OCI-LY7 (cell line): ENCODE measurements at regions not wholly inside any gene's neighbourhood (a gene's known extent, or its start where the extent isn't known, plus 50 kb on each side); places are given as distances from the start of the nearest gene placed in this dataset.

Source experiments
- BruUV-seq: library from RNA; stranded (reverse); fragments of 400-500 nt; replicated peaks from 2 replicates; lab custom pipeline; 2021; lab: Mats Ljungman, UMichigan
- CTCF ChIA-PET: fragments of 300-600 bp; sonication (Branson Sonifier 250); formaldehyde crosslinking; loops from one replicate; lab custom pipeline; 2022; ENCODE audit warnings: antibody characterized with exemption; ENCODE audit not compliant: unreplicated experiment; lab: Charles Lee
- POLR2A ChIA-PET: fragments of 300-600 bp; sonication (Branson Sonifier 250); formaldehyde crosslinking; loops from one replicate; lab custom pipeline; 2022; ENCODE audit warnings: antibody characterized with exemption; lab: Charles Lee
- DNase-seq: peaks from one replicate; pipeline ENCODE4 v3.0.0-alpha.2; 2015; ENCODE audit warnings: low spot score
- H2AFZ ChIP-seq: fragments of 200-600 bp; sonication (generic), shearing (Covaris generic); 2 replicates; pipeline ENCODE4 v1.6.1; 2014; ENCODE audit warnings: mild to moderate bottlenecking, antibody characterized with exemption, low read length, moderate library complexity
- H3K27ac ChIP-seq: fragments of 200-600 bp; sonication (generic); 2 replicates; pipeline ENCODE4 v1.5.1; 2014; ENCODE audit warnings: mixed run types, low read depth, mild to moderate bottlenecking, moderate library complexity, low read length, inconsistent platforms; ENCODE audit not compliant: poor library complexity, severe bottlenecking
- H3K36me3 ChIP-seq: fragments of 200-600 bp; sonication (generic); 2 replicates; pipeline ENCODE4 v1.6.1; 2014; ENCODE audit warnings: mild to moderate bottlenecking, antibody characterized with exemption, low read length, moderate library complexity, mixed read lengths; ENCODE audit not compliant: insufficient read depth
- H3K4me1 ChIP-seq: fragments of 200-600 bp; sonication (generic); 2 replicates; pipeline ENCODE4 v1.5.1; 2014; ENCODE audit warnings: mild to moderate bottlenecking, low read length; ENCODE audit not compliant: insufficient read depth, poor library complexity, severe bottlenecking
- H3K4me2 ChIP-seq: fragments of 200-600 bp; sonication (generic); 2 replicates; pipeline ENCODE4 v1.6.1; 2014; ENCODE audit warnings: mild to moderate bottlenecking, low read length
- H3K4me3 ChIP-seq: fragments of 200-600 bp; sonication (generic); 2 replicates; pipeline ENCODE4 v1.5.1; 2014; ENCODE audit warnings: mild to moderate bottlenecking, low read depth, low read length; ENCODE audit not compliant: poor library complexity, severe bottlenecking
- H3K79me2 ChIP-seq: fragments of 200-600 bp; sonication (generic); 2 replicates; pipeline ENCODE4 v1.6.1; 2016; ENCODE audit warnings: low read depth, mild to moderate bottlenecking, low read length, moderate library complexity, mixed read lengths; ENCODE audit not compliant: insufficient read depth
- H3K9me2 ChIP-seq: fragments of 200-600 bp; sonication (generic); 2 replicates; pipeline ENCODE4 v1.6.1; 2016; ENCODE audit warnings: mild to moderate bottlenecking, low read length, mixed read lengths; ENCODE audit not compliant: insufficient read depth
- H3K9me3 ChIP-seq: fragments of 200-600 bp; sonication (generic); 2 replicates; pipeline ENCODE4 v1.6.1; 2014; ENCODE audit warnings: mild to moderate bottlenecking, mixed run types, low read length, mixed read lengths
- H4K20me1 ChIP-seq: fragments of 200-600 bp; sonication (generic); 2 replicates; pipeline ENCODE4 v1.6.1; 2014; ENCODE audit warnings: mild to moderate bottlenecking, antibody characterized with exemption, low read length, moderate library complexity, mixed read lengths; ENCODE audit not compliant: insufficient read depth
- EZH2phosphoT487 ChIP-seq: fragments of 200-600 bp; sonication (generic); IDR thresholded peaks from 2 replicates; pipeline ENCODE4 v1.6.1; 2018; ENCODE audit warnings: low read depth, borderline replicate concordance, mild to moderate bottlenecking, mixed run types, antibody characterized with exemption, low read length, moderate library complexity, mixed read lengths
- intact Hi-C: fragments of 100-400 bp; cut with micrococcal nuclease; formaldehyde crosslinking; loops from one replicate; pipeline ENCODE4 v1.10.0; 2022; ENCODE audit not compliant: unreplicated experiment
- TF ChIP-seq, protein P1 (sequence below): fragments of 200-600 bp; sonication (generic); conservative IDR thresholded peaks from 2 replicates; pipeline ENCODE4 v1.5.1; 2014; ENCODE audit warnings: mild to moderate bottlenecking, antibody characterized with exemption, low read length, moderate library complexity, mixed read lengths

DNA sequence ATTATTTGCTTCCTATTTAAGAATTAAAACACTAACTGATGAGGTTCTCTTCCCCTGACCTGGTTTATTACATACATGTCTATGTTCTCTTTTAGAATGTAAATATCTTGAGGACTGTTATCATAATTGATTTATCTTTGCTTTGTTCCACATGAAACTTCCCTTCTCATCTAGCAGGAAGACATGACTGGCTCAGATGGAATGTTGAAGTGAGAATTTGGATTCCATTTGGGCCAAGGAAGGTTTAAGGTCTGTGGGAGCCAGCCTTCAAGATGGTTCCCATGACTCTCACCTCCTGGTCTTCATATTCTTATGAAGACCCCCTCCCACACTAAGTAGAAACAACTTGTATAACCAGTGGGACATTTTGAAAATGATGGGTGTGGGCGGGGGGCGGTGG is 222.2 kb upstream of the GADL1 start:
- Histone ChIP-seq H2AFZ (no peak overlapping the region), H3K79me2 (no peaks in the 10 kb centered on the region), H3K27ac (no peak overlapping the region), H4K20me1 (no peaks in the 10 kb centered on the region), H3K9me3 (no peaks in the 10 kb centered on the region), H3K4me3 (no peak overlapping the region), H3K36me3 (no peaks in the 10 kb centered on the region), H3K4me1 (no peaks in the 10 kb centered on the region), H3K4me2 (no peak overlapping the region), H3K9me2 (no peaks in the 10 kb centered on the region)
- intact Hi-C loops: no loop called here
- BruUV-seq: no TSS peak
- DNase-seq: no peak
- CTCF ChIA-PET: no interaction called here
- POLR2A ChIA-PET: no interaction called here
- TF ChIP-seq, protein P1, sequence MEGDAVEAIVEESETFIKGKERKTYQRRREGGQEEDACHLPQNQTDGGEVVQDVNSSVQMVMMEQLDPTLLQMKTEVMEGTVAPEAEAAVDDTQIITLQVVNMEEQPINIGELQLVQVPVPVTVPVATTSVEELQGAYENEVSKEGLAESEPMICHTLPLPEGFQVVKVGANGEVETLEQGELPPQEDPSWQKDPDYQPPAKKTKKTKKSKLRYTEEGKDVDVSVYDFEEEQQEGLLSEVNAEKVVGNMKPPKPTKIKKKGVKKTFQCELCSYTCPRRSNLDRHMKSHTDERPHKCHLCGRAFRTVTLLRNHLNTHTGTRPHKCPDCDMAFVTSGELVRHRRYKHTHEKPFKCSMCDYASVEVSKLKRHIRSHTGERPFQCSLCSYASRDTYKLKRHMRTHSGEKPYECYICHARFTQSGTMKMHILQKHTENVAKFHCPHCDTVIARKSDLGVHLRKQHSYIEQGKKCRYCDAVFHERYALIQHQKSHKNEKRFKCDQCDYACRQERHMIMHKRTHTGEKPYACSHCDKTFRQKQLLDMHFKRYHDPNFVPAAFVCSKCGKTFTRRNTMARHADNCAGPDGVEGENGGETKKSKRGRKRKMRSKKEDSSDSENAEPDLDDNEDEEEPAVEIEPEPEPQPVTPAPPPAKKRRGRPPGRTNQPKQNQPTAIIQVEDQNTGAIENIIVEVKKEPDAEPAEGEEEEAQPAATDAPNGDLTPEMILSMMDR: no peak
- TF ChIP-seq EZH2phosphoT487: no peak

DNA sequence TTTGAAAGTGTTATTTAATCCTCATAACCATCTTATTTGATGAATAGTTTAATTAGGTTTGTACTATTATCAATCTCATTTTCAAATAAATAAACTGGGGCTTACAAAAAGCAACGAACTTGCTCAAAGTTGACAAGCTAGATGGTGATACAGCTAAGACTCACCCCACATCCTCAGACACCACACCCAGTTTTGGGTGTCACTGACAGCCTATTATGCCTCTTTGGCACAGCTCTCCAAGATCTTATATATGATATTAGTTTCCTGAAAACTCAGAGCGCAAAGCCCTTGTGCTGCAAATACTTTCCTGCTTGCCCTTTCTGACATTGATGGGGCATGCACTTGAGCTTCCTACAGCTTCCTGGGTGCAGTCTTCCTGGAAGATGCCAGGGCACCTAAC is 223.4 kb upstream of the GADL1 start:
- no peaks in the 10 kb centered on the region for H3K79me2 ChIP-seq
- H4K20me1 ChIP-seq: no peaks in the 10 kb centered on the region
- no peak overlapping the region for H3K4me3 ChIP-seq
- intact Hi-C loops: no loop called here
- no peaks in the 10 kb centered on the region for H3K36me3 ChIP-seq
- H3K4me1 ChIP-seq: no peaks in the 10 kb centered on the region
- H3K4me2 ChIP-seq: no peak overlapping the region
- ChIA-PET CTCF (no interaction called here), POLR2A (interaction anchor here (1.2 kb wide), 2 partner anchors 150 to 267 kb away, joined by 3 read pairs; no protein-coding TSS in a partner anchor)
- DNase-seq: no peak
- BruUV-seq: no TSS peak
- no peaks in the 10 kb centered on the region for H3K9me2 ChIP-seq
- no peak for TF ChIP-seq EZH2phosphoT487
- TF ChIP-seq, protein P1: no peak
- no peak overlapping the region for H3K27ac ChIP-seq
- H3K9me3 ChIP-seq: no peaks in the 10 kb centered on the region
- no peak overlapping the region for H2AFZ ChIP-seq

DNA sequence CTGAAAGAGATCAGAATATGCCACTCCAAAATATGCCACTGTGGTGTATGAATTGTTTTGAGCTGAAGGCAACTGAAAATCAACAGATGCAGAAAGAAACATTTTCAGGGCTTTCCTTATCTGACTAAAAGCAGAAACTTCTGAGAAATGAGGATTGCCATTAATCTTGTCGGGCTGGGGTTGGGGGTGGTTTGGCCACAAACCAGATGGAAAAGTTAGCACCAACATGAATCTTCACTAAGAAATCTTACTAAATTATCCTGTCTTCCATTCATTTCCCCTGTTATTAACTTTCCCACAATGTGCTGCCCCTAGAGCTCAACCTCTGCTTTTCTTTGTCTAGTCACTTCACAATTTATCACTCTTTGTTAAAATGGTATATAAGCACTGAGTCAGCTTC is 229.9 kb upstream of the GADL1 start:
- Histone ChIP-seq H4K20me1 (no peaks in the 10 kb centered on the region), H3K4me1 (no peaks in the 10 kb centered on the region), H3K79me2 (no peaks in the 10 kb centered on the region), H3K36me3 (no peaks in the 10 kb centered on the region), H3K9me3 (peaks cover 8% of the 10 kb centered on the region; the same call in 1 of the 2 replicates), H3K4me2 (no peak overlapping the region), H3K9me2 (no peaks in the 10 kb centered on the region), H3K27ac (no peak overlapping the region), H2AFZ (no peak overlapping the region), H3K4me3 (no peak overlapping the region)
- intact Hi-C loops: no loop called here
- no peak for TF ChIP-seq EZH2phosphoT487
- TF ChIP-seq, protein P1: no peak
- no peak for DNase-seq
- ChIA-PET CTCF (no interaction called here), POLR2A (interaction anchor here (1.2 to 2.5 kb wide), 2 partner anchors 11 to 13 kb away, joined by 3 to 5 read pairs; no protein-coding TSS in a partner anchor)
- no TSS peak for BruUV-seq
